ENCODE measurements at regions not wholly inside any gene's neighbourhood (a gene's known extent, or its start where the extent isn't known, plus 50 kb on each side); places are given as distances from the start of the nearest gene placed in this dataset.
"Not testable (repeated sequence)": the region's sequence is repeated elsewhere in the genome, so short reads cannot be mapped to it uniquely, and the experiment has no call there.

DNA sequence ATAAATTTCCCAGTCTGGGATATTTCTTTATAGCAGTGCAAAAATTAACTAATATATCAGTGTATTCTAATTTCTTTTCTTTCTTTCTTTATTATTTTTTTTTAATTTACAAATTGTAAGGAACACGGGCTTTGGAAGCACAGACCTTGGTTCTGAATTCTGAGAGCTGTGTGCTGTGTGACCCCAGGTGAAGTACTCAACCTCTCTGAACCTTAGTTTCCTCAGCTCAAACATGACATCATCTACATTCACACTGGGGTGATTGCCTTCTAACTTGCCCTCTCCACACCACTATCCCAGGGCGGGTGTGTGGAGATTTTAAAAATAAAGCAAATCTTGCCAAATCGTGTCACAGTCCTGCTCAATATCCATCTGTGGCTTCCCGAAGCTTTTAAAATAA lies 282.8 kb downstream of the C12orf75 start:
- DNase-seq, result no peak
- no peak for TF ChIP-seq POLR2A (IDR thresholded peaks at IDR 0.05; ENCODE audit: low read length)
- no peak for TF ChIP-seq GATA1 (IDR thresholded peaks at IDR 0.05; ENCODE audit: low read depth, low read length)

GRCh38 chr12:105613887-105614286 lies 283.4 kb downstream of the C12orf75 start:
- DNase-seq, result no peak
- TF ChIP-seq POLR2A (IDR thresholded peaks at IDR 0.05; ENCODE audit: low read length) (no peak), GATA1 (IDR thresholded peaks at IDR 0.05; ENCODE audit: low read depth, low read length) (no peak)

DNA sequence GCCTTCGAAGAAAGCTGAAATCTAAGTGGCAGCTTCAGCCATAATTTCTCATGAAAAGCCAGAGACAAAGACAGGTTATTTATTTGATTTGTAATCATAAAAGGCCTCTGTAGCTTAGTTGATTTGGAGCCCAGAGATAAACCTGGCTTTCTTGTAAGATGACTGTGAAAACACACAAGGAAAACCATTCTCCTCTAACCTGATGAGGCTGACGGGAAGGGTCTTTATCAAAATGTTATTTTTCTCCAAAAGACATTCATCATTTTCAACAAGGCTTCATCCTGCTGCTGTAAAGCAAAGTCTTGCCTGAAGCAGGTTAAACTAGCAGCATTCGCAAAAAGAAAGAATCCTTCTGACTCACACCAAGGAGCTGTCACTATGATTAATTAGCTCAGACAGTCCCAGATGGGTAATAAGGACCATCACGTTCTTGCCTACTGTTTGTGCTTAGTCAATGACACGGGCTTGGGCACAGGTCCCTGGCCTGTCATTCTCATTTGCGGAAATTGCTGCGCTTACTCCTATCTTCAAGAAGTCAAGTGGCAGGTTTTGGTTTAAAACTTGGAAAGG lies 286.6 kb downstream of the C12orf75 start:
- TF ChIP-seq GATA1 (IDR thresholded peaks at IDR 0.05; ENCODE audit: low read depth, low read length) (no peak), POLR2A (IDR thresholded peaks at IDR 0.05; ENCODE audit: low read length) (no peak)
- no peak for DNase-seq

GRCh38 chr12:105622220-105622619 lies 291.7 kb downstream of the C12orf75 start:
- DNase-seq, result no peak
- TF ChIP-seq POLR2A (IDR thresholded peaks at IDR 0.05; ENCODE audit: low read length), result no peak
- TF ChIP-seq GATA1 (IDR thresholded peaks at IDR 0.05; ENCODE audit: low read depth, low read length), result no peak

GRCh38 chr12:105622846-105623736 lies 292.6 kb downstream of the C12orf75 start:
- TF ChIP-seq GATA1 (IDR thresholded peaks at IDR 0.05; ENCODE audit: low read depth, low read length) (no peak), POLR2A (IDR thresholded peaks at IDR 0.05; ENCODE audit: low read length) (no peak)
- DNase-seq, result no peak

DNA sequence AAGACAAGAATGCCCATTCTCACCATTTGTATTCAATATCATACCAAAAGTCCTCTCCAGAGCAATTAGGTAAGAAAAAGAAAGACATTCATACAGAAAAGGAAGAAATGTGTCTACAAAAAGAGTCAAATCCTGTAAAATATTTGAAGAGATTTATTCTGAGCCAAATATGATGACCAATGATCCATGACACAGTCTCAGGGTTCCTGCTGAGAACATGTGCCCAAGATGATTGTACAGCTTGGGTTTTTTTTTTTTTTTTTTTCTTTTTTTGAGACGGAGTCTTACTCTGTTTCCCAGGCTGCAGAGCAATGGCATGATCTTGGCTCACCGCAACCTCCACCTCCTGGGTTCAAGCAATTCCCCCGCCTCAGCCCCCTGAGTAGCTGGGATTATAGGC lies 296.2 kb downstream of the C12orf75 start:
- TF ChIP-seq GATA1 (IDR thresholded peaks at IDR 0.05; ENCODE audit: low read depth, low read length), result no peak
- no peak for TF ChIP-seq POLR2A (IDR thresholded peaks at IDR 0.05; ENCODE audit: low read length)

GRCh38 chr12:105637470-105637869 lies 307.0 kb downstream of the C12orf75 start:
- TF ChIP-seq POLR2A (IDR thresholded peaks at IDR 0.05; ENCODE audit: low read length), result no peak

More for the DNA sequence above, 296.2 kb downstream of the C12orf75 start:
- DNase-seq, result no peak

DNA sequence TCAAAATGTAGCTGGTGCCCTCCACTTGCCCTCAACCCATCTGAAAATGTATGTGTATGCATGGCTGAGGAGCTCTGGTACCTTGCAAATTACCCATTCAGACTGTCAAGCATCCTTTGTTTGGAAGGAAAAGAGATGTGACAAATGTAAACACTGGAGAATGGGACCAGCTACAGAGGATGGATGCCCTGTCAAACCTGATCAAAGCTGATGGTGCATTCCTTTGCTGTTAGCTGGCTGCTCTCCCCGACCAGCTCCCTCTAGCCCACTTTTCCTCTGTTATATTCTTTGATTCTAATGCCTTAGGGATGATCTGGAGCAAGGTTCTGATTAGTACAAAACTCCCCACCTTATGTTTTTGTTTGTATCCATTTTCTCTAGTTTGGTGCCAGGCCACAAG lies 310.3 kb downstream of the C12orf75 start:
- DNase-seq, result no peak
- TF ChIP-seq GATA1 (IDR thresholded peaks at IDR 0.05; ENCODE audit: low read depth, low read length), result no peak
- TF ChIP-seq POLR2A (IDR thresholded peaks at IDR 0.05; ENCODE audit: low read length), result no peak

More at GRCh38 chr12:105637470-105637869, 307.0 kb downstream of the C12orf75 start:
- DNase-seq, result no peak

- DNase-seq, result no peak
- no peak for TF ChIP-seq POLR2A (IDR thresholded peaks at IDR 0.05; ENCODE audit: low read length)
- TF ChIP-seq GATA1 (IDR thresholded peaks at IDR 0.05; ENCODE audit: low read depth, low read length), result no peak
Measured at GRCh38 chr12:105641749-105642148, 311.3 kb downstream of the C12orf75 start.

GRCh38 chr12:105644770-105645169 lies 314.3 kb downstream of the C12orf75 start:
- TF ChIP-seq POLR2A (IDR thresholded peaks at IDR 0.05; ENCODE audit: low read length) (no peak), GATA1 (IDR thresholded peaks at IDR 0.05; ENCODE audit: low read depth, low read length) (no peak)
- no peak for DNase-seq

DNA sequence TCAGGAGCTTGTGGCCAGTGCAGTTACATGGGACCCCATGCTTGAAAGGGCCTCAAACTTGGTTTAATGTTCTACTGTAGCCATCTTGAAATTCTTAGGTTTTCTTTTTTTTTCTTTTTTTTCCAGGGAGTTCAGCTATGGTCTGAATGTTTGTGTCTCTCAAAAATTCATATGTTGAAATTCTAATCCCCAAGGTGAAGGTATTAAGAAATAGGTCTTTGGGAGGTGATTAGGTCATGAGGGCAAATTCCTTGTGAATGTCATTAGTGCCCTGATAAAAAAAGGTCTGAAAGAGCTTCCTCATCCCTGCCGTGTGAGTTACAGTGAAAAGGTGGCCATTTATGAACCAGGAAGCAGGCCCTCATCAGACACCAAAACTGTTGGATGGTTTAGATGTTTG lies 324.1 kb downstream of the C12orf75 start:
- TF ChIP-seq POLR2A (IDR thresholded peaks at IDR 0.05; ENCODE audit: low read length), result no peak
- TF ChIP-seq GATA1 (IDR thresholded peaks at IDR 0.05; ENCODE audit: low read depth, low read length), result no peak
- DNase-seq, result no peak

- no peak for DNase-seq
- TF ChIP-seq POLR2A (IDR thresholded peaks at IDR 0.05; ENCODE audit: low read length) (no peak), GATA1 (IDR thresholded peaks at IDR 0.05; ENCODE audit: low read depth, low read length) (no peak)
Measured at GRCh38 chr12:105658389-105658788, 327.9 kb downstream of the C12orf75 start.

DNA sequence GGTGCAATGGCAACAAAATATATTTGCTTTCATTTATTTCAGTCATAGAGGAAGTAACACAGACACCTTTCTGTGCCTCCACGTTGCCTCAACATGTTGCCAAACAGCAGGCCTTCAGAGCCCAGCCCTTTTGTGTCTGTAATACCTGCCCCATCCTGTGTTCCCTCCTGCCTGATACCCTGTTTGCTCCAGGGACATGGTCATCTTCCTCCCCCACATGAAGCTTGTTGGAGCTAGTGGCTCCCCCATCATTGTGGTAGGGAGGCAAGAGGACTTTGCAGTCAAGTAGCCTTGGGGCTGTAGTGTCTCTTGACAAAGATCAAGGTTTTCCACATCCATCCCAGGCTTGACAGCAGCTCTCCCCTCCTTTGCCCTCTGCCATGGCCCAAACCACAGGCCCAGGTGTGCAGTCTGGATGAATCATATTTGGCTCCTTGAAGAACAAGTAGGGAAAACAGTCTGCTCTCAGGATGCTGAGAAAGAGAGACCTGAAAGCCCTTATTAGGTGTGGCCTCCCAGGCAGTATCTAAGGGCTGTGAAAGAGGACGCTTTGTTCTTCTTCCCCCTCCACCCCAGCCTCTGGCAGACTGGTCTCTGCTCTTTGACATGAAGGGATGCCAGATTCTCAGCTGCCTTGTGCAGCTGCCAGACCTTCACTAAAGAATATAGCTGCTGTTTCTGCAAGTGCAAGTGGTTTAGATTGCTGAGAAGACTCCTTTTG lies 329.0 kb downstream of the C12orf75 start:
- TF ChIP-seq GATA1 (IDR thresholded peaks at IDR 0.05; ENCODE audit: low read depth, low read length), result no peak
- no peak for TF ChIP-seq POLR2A (IDR thresholded peaks at IDR 0.05; ENCODE audit: low read length)
- DNase-seq, result no peak

GRCh38 chr12:105664765-105665164 lies 334.3 kb downstream of the C12orf75 start:
- DNase-seq, result not testable (repeated sequence)

Data from erythroblast (primary cell).